ENCODE measurements at regions not wholly inside any gene's neighbourhood (a gene's known extent, or its start where the extent isn't known, plus 50 kb on each side); places are given as distances from the start of the nearest gene placed in this dataset.

DNA sequence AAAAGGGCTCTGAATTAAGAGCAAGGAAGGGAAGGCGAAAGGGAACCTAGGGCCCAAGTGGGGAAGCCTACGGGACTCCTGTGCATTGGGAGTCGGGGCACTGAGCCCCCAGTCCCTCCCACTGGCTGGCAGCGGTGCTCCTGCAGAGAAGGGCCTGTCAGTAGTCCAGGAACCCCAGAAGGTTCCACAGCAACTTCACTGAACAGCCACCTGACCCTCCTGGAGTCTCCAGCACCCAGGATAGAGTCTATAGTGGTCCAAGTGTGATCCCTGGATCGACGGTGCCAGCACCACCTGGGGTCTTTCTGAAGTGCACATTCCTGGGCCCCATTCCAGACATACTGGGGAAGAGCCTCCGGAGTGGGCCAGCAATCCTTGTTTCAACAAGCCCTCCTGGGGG, 100.0 kb upstream of the B3GAT1 start:
- no peak for DNase-seq (ENCODE audit: low spot score in 2 of 2)
- H3K9me3 ChIP-seq = no peaks in the 10 kb centered on the region
- H3K4me3 ChIP-seq = no peak overlapping the region
- H3K36me3 ChIP-seq (replicated peaks) = no peaks in the 10 kb centered on the region
- peaks cover 4% of the 10 kb centered on the region for H3K27me3 ChIP-seq (ENCODE audit: low read depth)
- H3K4me1 ChIP-seq = no peaks in the 10 kb centered on the region
- in situ Hi-C loops (cut with MboI; ENCODE audit: low sequenced_read_pairs) = no loop called here

DNA sequence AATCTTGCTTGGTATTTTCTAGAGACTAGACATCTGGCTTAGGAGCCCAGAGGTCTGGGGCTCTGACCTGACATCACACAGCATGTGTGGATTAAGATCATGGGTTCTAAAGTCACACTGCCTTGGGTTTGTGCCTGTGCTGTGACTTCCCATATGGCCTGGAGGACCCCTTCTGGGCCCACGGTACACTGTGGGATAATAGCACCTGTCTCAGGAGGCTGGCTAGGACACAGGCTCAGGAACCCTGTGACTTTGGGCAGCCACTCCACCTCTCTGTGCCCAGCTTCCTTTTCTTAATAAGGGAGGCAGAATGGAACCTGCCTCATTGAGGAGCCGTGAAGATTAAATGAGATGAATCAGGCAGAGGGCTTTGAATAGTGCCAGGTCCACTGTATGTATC, 99.2 kb upstream of the B3GAT1 start:
- H3K4me1 ChIP-seq = no peaks in the 10 kb centered on the region
- H3K4me3 ChIP-seq = no peak overlapping the region
- no peak for DNase-seq (ENCODE audit: low spot score in 2 of 2)
- in situ Hi-C loops (cut with MboI; ENCODE audit: low sequenced_read_pairs) = no loop called here
- no peaks in the 10 kb centered on the region for H3K36me3 ChIP-seq (replicated peaks)
- peaks cover 8% of the 10 kb centered on the region for H3K27me3 ChIP-seq (ENCODE audit: low read depth)
- no peaks in the 10 kb centered on the region for H3K9me3 ChIP-seq

DNA sequence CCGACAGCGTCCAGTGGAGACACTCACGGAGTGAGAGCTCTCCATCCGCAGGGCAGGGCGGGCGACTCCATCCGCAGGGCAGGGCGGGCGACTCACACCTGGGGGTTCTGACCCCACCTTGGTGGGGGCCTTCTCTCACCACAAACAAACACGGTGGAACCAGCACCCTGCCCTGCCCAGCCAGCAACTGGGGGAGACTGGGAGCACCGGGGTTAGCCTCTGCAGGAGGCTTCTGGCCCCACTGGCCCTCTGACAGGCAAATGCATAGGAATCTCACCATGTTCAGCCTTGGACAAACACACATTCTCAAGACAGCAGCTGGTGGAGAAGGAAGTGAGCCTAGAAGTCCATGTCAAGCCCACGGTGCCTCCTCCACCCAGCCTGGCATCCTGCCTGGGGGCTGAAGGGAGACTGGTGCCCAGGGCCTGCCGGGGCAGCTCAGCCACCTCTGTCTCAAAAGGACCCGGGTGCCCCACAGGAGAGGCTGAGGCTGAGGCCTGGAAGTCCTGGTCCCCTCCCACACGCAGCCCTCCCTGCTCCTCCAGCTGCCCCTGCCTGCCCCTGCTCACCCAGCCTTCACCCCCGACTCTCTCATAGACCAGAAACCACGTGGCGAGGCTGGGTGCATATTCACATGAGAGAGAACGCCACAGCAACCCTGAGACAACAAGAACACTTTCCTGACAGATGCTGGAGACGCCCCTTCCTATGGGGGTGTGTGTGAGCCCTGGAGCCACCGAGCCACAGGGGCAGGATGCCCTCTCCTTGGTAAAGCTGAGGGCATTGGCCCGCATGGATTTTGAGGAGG, 98.4 kb upstream of the B3GAT1 start:
- DNase-seq (ENCODE audit: low spot score in 2 of 2) = no peak
- in situ Hi-C loops (cut with MboI; ENCODE audit: low sequenced_read_pairs) = no loop called here
- Histone ChIP-seq H3K4me3 (no peak overlapping the region), H3K27me3 (ENCODE audit: low read depth) (peaks cover 10% of the 10 kb centered on the region), H3K4me1 (no peaks in the 10 kb centered on the region), H3K36me3 (replicated peaks) (no peaks in the 10 kb centered on the region), H3K9me3 (no peaks in the 10 kb centered on the region)

DNA sequence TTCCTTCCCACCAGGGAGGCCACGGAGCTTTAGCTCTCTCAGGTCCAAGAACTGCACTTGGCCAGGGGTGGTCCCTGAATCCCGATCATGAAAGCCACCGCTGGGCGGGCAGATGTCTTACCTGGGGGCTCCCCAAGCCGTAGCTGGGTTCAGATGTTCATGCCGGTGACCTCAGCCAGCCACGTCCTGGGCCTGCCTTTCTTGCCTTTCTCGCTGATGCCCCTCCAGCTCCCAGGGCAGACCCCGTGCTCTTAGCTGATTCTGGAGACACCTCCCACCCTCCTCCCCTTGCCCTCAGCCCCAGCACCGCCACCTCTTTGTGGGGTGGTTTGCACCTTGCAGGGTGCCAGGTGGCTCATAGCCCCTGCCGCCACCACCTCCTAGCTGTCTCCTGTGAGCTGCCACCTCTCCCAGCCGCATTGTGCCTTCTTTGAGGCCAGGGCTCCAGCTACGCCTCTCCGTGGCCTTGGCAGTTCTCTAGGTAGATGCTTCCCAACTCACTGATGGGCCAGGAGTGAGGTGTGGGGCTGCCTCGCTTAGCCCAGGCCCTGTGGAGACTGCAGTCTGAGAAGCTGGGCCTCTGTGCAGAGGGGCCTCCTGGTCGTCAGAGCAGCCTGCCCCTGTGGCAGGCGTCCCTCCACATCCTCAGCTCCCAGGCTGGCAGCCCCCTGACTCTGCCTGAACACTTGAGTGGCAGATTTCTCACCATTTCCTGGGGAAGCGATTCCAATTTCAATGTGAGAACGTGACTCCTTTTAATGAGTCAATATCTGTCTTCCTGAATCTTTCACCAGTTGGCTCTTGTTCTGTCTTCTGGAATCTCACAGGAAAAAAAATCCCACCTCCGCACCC, 97.6 kb upstream of the B3GAT1 start:
- no peaks in the 10 kb centered on the region for H3K9me3 ChIP-seq

DNA sequence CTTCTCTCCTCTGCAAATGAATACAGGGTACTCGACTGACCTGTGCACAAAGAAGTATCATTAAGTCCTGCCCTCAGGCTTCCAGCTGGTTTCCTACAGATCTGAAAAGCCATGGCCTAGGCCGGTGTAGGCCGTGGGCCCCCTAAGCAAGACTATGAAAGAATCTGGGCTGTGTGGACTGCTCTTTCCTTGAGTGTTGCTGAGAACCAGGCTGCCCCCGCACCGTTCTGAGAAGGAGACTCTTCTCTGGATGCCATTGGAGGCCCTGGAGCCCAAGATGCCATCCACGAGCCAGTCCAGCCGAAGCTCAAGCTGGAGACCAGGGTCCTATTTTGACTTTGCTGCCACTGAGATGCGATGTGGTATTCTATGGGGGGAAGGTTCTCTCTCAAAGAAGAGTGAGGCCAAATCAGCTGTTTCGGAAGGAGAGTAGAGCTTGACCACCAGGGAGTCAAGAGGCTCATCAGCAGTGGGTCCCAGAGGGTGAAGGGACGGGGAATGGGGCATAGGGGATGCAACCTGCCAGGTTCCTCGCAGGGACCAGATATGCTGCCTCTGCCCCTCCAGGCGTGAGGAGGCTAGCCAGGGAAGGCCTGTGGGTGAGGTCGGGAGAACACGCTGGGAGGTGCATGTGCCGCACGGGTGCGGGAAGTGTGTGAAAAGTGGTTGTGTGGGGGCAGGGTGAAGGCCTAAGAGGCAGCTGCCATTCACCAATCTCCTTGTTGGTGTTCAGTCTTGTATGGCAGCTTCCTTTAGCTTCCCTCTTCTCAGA, 96.4 kb upstream of the B3GAT1 start:
- in situ Hi-C loops (cut with MboI; ENCODE audit: low sequenced_read_pairs) = no loop called here
- no peak for DNase-seq (ENCODE audit: low spot score in 2 of 2)
- Histone ChIP-seq H3K27me3 (ENCODE audit: low read depth) (peaks cover 13% of the 10 kb centered on the region), H3K4me3 (no peak overlapping the region), H3K9me3 (no peaks in the 10 kb centered on the region), H3K36me3 (replicated peaks) (no peaks in the 10 kb centered on the region), H3K4me1 (no peaks in the 10 kb centered on the region)

More for the DNA sequence above, 97.6 kb upstream of the B3GAT1 start:
- no peak overlapping the region for H3K4me3 ChIP-seq
- no peaks in the 10 kb centered on the region for H3K36me3 ChIP-seq (replicated peaks)
- H3K27me3 ChIP-seq (ENCODE audit: low read depth) = peaks cover 13% of the 10 kb centered on the region
- no peaks in the 10 kb centered on the region for H3K4me1 ChIP-seq
- DNase-seq (ENCODE audit: low spot score in 2 of 2) = no peak
- in situ Hi-C loops (cut with MboI; ENCODE audit: low sequenced_read_pairs) = no loop called here

DNA sequence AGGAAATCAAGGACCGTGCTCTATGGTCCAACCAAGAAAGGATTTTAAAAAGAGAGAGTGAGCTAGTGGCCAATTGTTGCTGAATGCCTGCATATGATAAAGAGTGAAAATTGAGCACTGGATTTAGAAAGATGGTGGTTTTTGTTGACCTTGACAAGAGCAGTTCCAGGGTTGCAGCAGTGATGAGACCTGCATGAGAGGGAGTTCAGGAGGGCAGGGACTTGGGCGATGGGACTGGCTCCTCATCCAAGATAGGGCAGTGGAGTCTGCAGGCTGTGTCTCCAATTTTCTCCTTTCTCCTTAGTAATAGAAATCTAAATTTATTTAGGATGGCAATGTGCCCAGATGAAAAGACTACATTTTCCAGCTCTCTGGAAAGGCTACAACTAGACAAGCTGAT, 94.0 kb upstream of the B3GAT1 start:
- in situ Hi-C loops (cut with MboI; ENCODE audit: low sequenced_read_pairs) = no loop called here
- H3K27me3 ChIP-seq (ENCODE audit: low read depth) = peaks cover 13% of the 10 kb centered on the region
- no peak overlapping the region for H3K4me3 ChIP-seq
- H3K9me3 ChIP-seq = no peaks in the 10 kb centered on the region
- H3K4me1 ChIP-seq = no peaks in the 10 kb centered on the region
- no peak for DNase-seq (ENCODE audit: low spot score in 2 of 2)
- no peaks in the 10 kb centered on the region for H3K36me3 ChIP-seq (replicated peaks)

DNA sequence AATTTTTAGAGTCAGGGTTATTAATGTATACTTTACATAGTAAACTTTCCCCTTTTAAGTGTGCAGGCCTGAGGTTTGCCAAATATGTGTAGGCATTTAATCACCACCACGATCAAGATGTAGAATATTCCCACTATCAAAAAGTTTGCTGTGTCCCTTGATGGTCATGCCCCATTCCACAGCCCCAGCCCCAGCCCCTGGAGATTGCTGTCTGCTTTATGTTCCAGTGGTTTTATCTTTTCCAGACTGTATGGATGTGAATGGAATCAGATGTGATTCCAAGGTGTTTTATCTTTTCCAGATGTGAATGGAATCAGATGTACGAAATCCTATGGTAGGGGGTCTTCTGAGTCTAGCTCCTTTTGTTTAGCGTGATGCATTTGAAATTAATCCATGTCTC, 93.1 kb upstream of the B3GAT1 start:
- H3K4me1 ChIP-seq = no peaks in the 10 kb centered on the region
- H3K36me3 ChIP-seq (replicated peaks) = no peaks in the 10 kb centered on the region
- no peak overlapping the region for H3K4me3 ChIP-seq
- no peak for DNase-seq (ENCODE audit: low spot score in 2 of 2)
- peaks cover 13% of the 10 kb centered on the region for H3K27me3 ChIP-seq (ENCODE audit: low read depth)
- in situ Hi-C loops (cut with MboI; ENCODE audit: low sequenced_read_pairs) = no loop called here
- no peaks in the 10 kb centered on the region for H3K9me3 ChIP-seq

DNA sequence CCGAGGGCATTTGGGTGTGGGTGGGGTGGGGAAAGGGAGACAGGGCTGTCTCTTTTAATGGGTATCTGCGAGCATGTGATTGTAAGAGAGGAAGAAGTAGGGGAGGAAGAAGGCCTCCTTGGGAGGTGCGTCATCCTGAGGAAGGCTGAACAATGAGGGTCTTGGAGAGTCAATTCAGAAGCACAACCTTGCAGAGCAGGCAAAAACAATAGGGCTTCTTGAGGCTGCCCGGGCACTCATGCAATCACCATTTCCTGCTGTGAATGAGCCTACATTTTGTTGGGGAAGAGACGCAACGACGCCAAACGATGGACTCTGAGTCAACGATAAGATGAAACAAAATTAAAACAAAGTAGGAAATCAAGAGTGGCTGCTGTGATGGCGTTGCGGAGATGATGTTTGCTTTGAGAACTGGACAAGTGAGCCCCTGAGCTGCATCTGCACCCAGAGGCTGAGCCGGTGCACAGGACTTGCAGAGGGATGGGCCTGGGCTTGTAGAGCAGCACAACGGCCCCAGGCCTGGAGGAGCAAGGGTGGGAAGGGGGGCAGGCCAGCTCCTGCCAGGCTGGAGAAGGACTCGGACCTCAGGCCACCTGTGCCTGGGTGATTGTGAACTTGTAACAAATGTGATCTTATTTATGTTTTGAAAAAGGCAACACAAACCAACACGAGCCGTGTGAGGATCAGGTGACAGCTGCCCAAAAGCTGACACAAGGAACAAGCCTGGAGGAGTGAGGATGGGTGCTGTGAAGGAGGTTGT, 92.3 kb upstream of the B3GAT1 start:
- H3K4me1 ChIP-seq = no peaks in the 10 kb centered on the region
- no peaks in the 10 kb centered on the region for H3K36me3 ChIP-seq (replicated peaks)
- no peak overlapping the region for H3K4me3 ChIP-seq
- in situ Hi-C loops (cut with MboI; ENCODE audit: low sequenced_read_pairs) = no loop called here
- DNase-seq (ENCODE audit: low spot score in 2 of 2) = no peak
- H3K9me3 ChIP-seq = no peaks in the 10 kb centered on the region
- H3K27me3 ChIP-seq (ENCODE audit: low read depth) = peaks cover 10% of the 10 kb centered on the region

DNA sequence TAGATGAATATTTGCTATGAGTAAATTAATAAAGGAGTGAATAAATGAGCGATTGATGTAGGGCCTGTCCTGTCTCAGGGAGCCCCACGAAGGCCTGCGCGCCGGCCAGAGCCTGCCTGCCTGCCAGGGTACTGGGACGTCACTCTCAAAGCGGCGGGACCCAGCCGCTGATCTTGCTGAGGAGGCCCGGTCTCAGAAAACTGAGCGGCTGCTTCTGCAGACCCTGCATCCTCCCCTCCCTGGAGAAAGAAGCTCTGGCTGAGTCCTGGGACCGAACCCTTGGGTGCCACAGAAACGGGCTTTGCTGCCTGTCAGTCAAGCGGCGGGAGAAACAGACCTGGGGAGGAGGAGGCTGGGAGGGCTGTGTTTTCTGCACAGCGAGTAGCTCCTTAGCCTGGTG, 91.6 kb upstream of the B3GAT1 start:
- no peak overlapping the region for H3K4me3 ChIP-seq
- no peaks in the 10 kb centered on the region for H3K4me1 ChIP-seq
- H3K9me3 ChIP-seq = no peaks in the 10 kb centered on the region
- peaks cover 9% of the 10 kb centered on the region; the same call in 1 of the 2 replicates for H3K27me3 ChIP-seq (ENCODE audit: low read depth)
- DNase-seq (ENCODE audit: low spot score in 2 of 2) = no peak
- no peaks in the 10 kb centered on the region for H3K36me3 ChIP-seq (replicated peaks)
- in situ Hi-C loops (cut with MboI; ENCODE audit: low sequenced_read_pairs) = no loop called here

DNA sequence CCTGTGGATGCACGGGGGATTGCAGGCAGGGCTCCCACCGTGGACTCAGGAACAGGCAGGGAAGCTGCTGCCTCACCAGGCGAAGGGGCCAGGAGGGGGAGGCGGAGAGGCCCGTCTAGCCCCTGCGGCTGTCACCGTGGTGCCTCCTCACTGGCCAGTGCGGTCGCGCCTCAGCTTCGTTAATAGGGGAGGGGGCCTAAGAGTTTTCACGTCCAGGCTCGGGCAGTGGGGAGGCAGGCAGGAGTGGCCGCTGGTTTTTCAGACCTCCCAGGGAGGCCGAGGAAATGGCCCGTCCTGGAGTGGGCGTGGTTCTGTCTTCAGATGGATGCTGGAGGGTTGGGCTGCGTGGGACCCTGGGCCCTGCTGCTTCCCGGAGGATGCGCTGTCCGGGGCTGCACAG, 91.1 kb upstream of the B3GAT1 start:
- DNase-seq (ENCODE audit: low spot score in 2 of 2) = no peak
- no peaks in the 10 kb centered on the region for H3K36me3 ChIP-seq (replicated peaks)
- no peak overlapping the region for H3K4me3 ChIP-seq
- no peaks in the 10 kb centered on the region for H3K9me3 ChIP-seq
- H3K27me3 ChIP-seq (ENCODE audit: low read depth) = peaks cover 9% of the 10 kb centered on the region; the same call in 1 of the 2 replicates
- in situ Hi-C loops (cut with MboI; ENCODE audit: low sequenced_read_pairs) = no loop called here
- H3K4me1 ChIP-seq = no peaks in the 10 kb centered on the region

DNA sequence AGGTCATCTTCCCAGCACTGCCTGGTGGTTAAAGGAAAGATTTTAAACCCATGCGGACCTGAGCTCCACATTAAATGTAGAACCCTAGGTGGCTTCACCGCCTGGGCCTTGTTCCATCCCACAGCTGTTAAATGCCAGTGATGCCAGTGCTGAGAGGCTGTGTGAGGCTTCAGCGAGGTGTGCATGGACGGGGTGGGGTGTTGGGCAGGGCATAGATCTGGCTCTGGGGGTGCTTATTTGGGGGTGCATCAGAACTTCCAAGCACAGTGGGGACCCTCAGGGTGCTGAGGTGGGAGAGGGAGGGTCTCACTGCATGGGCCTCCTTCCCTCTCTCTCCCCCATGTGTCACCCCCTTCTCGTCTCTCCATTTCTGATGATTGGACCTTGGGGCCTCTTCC, 90.1 kb upstream of the B3GAT1 start:
- H3K27me3 ChIP-seq (ENCODE audit: low read depth) = peaks cover 9% of the 10 kb centered on the region; the same call in 1 of the 2 replicates
- no peaks in the 10 kb centered on the region for H3K36me3 ChIP-seq (replicated peaks)
- in situ Hi-C loops (cut with MboI; ENCODE audit: low sequenced_read_pairs) = no loop called here
- no peaks in the 10 kb centered on the region for H3K9me3 ChIP-seq
- DNase-seq (ENCODE audit: low spot score in 2 of 2) = no peak
- no peak overlapping the region for H3K4me3 ChIP-seq
- no peaks in the 10 kb centered on the region for H3K4me1 ChIP-seq

DNA sequence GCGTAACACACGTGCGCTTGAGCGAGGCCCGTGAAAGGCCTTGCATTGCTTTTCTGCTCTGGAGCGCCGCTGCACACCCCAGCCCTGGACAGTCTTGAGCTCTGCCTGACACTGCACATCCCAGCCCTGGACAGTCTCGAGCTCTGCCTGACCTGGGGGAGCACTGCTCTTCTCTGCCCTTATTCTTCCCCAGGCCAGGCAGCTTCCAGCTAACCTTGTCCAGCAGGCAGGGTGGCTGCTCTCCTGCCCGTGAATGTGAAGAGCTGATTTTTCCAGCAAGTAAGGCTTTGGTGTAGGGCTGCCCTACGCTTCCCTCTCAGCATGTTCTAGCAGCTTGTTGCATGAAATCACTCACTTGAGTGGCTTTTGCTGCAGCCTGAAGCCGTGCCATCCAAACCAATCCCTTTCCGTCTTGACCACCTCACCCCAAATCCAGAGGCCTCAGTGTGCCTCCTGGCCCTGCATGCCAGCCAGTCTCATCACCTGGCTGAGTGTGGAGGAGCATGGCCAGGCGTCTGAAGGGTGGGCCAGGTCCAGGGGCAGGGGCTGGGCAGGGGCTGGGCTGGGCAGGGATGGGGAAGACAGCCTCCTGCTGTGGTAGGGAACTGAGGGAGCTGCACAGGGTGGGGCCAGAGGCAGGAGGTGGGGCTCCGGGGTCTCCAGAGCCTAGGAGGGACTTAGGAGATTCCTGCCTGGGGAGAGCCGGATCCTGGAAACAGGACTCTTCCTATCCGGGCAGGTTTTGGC, 89.5 kb upstream of the B3GAT1 start:
- Histone ChIP-seq H3K4me3 (no peak overlapping the region), H3K4me1 (no peaks in the 10 kb centered on the region), H3K9me3 (no peaks in the 10 kb centered on the region), H3K27me3 (ENCODE audit: low read depth) (peaks cover 6% of the 10 kb centered on the region; the same call in 1 of the 2 replicates), H3K36me3 (replicated peaks) (no peaks in the 10 kb centered on the region)
- in situ Hi-C loops (cut with MboI; ENCODE audit: low sequenced_read_pairs) = no loop called here
- DNase-seq (ENCODE audit: low spot score in 2 of 2) = no peak

DNA sequence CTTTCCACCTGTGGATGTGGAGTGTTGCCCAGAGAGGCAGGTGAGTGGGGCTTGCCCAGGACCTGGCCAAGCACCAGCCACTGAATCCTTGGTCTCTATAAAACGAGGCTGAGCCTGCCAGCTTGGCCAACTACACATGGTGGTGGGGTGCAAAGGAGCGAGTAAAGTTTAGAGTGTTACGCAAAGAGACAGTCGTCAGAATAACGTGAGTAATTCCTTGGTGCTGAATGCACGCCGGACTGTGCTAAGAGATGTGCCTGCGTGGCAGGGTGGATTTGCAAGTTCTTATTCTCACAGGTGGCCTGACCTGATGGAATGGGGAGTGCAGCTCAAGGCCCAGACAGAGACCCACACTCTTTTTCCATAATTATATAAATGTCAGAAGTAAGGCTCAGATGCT, 88.6 kb upstream of the B3GAT1 start:
- peaks cover 4% of the 10 kb centered on the region; the same call in 1 of the 2 replicates for H3K27me3 ChIP-seq (ENCODE audit: low read depth)
- H3K4me1 ChIP-seq = no peaks in the 10 kb centered on the region
- no peaks in the 10 kb centered on the region for H3K9me3 ChIP-seq
- in situ Hi-C loops (cut with MboI; ENCODE audit: low sequenced_read_pairs) = no loop called here
- no peak for DNase-seq (ENCODE audit: low spot score in 2 of 2)
- no peak overlapping the region for H3K4me3 ChIP-seq
- no peaks in the 10 kb centered on the region for H3K36me3 ChIP-seq (replicated peaks)
